GM21367 (cell line): ENCODE measurements at regions not wholly inside any gene's neighbourhood (a gene's known extent, or its start where the extent isn't known, plus 50 kb on each side); places are given as distances from the start of the nearest gene placed in this dataset.

ENCODE experiments used
- ATAC-seq: cut with Tn5 transposase; IDR thresholded peaks from one replicate; pipeline ENCODE4 v1.9.1; 2021; ENCODE audit not compliant: unreplicated experiment

DNA sequence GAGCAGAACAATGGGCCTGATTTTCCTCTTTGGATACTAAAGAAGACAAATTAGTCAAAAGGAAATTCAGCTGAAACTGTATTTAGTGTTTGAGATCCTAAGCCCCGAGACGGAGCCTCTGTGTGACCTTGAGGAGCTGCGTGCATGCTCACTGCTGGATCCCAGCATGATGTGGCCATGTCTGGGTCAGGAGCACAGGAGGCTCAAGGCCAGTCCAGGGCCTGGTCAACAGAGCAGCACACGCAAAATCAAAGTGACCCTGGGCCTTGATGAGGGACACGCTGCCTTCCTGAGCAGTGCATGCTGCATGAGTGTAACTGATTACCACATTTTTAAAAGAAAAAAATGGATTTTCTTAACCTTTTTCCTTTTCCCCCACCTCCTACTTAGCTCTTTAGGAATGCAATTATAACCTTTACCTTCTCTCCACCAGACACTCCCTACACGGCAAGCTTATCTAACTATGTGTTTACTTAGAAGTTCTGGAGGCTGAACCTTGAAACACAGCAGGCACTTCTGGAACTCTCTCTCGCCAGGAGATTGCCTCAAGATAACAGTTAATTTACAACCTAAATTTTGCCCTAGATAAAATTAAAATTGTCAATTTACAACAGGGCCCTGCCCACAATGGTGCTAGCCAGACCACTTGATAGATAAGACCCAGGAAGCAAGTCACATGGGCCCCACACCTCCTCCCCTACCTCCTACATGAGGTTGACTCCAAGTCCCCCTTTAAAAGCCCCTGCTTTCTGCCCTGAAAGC, 144.6 kb downstream of the LRIG2 start:
- no peak for ATAC-seq

DNA sequence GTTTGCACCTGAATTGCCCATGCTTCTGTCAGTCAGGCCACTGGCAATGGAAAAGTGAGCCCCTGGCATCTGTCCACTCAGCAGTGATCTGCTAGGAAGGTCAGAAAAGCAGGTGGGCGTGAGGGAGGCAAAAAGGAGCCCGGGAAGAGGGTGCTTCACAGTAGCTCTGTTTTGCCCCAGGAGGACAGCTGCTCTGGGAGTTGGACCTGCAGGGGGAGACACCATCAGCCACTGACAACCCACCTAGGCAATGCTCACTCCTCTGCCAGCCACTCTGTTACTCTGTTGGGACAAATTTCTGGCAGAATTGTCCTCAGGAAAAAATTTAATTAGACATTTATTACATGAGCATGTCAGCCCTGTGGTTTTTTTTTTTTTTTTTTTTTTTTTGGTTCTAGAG, 146.4 kb downstream of the LRIG2 start:
- no peak for ATAC-seq

DNA sequence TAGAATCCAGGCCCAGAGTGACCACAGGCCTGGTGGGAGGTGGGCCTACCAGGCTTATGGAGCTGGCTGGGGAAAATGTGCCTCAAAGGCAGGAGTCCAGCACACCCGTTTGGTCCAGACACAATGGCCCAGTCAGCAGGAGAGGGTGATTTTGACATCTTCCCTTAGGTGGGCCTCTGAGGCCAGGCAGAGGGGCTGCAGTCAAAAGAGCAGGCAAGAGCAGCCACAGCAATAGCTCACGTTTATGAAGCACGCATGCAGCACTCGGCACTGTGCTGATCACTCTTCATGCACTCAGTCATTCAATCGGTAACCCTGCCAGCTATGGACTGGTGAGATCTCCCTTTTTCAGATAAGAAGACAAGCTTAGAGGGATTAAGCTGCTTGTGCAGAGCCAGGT, 146.8 kb downstream of the LRIG2 start:
- ATAC-seq, result no peak

DNA sequence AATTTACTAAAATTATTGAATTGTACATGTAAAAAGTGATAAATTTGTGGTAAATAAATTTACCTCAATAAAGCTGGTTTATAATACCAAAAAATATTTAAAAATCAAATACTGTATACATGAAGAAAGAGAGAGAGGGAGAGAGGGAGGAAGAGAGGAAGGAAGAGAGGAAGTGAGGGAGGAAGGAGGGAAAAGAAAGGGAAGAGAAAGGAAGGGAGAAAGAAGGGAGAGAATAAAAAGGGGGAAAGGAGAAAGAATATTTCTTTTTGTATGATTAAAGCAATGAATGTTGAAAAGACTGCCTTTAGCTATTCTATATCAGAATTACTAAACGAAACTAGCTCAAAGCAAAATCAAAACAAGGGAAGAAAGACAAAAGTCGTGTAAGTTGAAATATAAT, 150.0 kb downstream of the LRIG2 start:
- ATAC-seq, result no peak

DNA sequence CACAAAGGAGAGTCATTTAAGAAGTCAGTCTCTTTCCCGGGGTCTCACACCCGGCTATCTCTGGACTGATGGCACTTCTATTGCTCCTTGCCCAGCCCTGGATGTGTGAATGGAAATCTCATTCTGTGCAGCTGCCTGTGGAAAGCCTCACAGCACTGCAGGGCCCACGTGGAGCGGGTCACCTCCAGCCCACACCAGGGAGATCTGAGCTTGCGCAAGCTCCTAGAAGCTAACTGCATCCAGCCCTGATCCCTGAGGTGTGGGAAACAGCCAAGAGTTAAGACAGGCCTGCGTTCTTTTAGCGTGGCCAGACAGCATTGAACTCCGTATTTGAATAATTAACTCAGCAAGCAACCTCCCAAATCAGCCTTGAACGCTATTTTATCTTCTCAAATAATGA, 150.5 kb downstream of the LRIG2 start:
- no peak for ATAC-seq

DNA sequence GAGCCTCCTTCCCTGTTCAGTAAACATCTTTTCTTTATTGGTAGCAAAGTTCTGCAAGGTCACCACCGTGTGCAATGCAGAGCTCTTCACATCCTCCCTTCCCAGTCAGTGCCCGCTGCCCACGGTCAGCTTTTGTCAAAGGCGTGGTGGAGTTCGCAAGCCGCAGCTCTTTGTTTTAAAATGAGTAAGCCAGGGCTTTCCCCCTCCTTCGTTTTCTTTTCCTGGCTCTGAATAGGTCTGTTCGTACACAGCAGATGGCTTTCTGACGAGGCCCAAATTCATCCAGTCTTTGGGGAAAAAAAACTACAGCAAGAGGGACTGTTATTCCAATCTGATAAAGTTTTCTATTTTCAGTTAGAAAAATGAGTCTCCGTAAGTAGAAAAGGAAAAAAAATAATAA, 153.2 kb downstream of the LRIG2 start:
- ATAC-seq, result no peak

DNA sequence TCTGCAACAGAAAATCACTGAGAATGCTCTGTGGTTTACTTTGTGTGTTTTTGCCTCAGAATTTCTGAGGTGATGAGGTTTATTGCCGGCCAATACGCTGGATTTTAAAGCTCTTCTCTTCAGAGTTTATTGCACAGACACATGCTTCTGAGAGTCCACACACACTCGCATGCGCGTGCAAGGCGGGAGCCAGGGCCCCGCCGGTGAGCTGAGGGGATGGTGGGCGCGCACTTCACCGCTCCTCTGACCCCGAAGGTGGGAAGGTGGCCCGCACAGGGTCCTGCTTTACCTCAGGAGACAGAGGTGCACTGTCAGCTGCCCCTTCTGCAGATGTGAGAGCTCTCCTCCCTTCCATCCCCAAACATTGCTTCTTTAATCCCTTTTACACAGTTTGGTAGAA, 158.4 kb upstream of the MAGI3 start:
- no peak for ATAC-seq

DNA sequence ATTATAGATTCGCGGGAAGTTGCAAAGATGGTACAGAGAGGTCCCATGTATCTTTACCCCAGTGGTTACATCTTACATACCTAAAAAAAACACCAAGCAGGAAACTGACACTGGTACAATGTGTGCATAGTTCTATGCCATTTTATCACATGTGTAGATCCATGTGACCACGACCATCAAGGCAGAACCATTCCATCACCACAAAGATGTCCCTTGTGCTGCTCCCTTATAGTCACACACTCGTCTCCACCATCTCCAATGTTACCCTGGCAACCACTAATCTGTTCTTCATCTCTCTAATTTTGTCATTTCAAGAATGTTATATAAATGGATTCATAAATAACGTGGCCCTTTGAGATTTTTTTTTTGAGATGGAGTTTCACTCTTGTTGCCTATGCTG, 156.9 kb upstream of the MAGI3 start:
- no peak for ATAC-seq

DNA sequence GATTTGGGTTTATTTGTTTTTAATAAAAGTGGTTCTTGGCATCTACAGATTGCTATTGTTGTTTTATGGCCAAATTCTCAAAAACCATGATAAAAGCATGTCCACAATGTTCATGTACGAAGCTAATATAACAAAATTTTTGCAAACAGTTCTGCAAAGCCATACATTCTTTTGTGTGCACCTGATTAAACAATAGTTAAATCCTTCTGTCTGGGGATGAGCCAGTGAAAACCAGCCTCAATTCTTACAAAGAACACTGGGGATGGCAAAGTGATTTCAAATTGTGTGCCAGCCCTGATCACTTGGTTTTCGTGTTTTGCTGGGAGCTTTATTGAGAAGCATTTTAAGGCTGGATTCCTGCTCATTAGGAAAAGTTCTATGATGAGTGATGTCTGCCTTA, 149.1 kb upstream of the MAGI3 start:
- ATAC-seq, result no peak

DNA sequence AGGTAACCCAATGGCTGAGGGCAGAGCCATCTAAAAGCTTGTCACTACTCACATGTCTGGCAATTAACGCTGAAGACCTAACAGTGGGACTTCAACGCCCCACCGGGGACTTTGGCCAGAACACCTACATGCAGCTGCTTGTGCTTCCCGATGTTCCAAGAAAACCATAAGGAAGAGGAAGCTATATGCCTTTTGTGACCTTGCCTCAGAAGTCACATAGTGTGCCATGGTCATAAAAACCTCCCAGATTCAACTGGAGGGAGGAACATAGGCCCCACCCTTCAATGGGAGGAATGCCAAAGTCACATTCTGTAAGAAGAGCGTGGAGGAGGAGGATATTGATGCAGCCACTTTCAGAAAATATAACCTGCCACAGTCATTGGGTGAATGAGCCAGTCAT, 147.8 kb upstream of the MAGI3 start:
- ATAC-seq, result no peak

DNA sequence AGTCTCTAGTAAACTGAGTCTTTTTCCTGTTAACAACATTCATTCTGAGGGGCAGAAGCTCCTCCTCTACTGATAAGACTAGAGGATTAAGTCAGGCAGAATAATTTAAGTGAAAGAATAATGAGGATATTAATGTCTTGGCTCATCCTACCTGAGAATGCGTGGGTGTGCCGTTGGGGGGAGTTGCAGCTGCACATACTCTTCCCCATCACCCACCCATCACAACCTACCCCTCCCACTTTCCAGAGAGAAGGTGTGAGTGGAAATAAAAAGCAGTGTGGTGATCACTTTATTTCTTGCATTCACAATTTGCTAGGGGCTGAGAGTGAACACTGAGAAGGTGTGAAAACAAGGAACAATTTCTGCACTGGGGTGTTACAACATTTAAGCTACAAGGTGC, 146.8 kb upstream of the MAGI3 start:
- no peak for ATAC-seq

DNA sequence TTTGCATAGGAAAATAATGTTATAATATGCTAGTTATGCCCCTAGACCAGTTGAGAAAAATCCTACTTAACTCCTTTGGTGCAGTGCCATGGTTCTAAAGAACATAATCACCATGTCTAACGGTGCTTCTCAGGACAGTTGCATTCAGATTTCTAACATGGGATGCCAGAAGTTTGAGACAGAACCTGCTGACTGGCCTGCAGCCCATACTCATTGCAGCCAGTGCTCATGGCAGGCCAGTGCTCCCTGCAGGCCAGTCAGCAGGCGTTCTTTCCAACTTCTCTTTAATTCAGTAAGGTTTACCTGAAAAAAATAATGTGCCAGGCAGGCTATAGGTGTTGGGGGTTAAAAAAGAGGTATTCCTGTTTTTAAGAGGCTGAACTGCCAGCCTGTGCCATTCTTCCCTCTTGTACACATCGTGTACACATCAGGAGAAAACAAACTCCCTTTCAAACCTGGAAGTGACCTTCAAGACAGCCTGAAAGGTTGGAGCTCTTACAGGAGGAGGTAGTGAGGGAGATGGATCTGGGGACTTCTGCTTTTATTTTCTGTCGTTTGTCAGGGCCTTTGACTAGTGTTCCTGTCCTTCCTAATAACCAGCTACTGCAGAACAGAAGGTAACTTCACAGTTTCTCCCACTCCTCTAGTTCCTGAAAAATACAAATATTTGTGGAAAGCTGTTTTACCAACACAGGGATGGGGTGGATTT, 146.0 kb upstream of the MAGI3 start:
- ATAC-seq, result no peak

DNA sequence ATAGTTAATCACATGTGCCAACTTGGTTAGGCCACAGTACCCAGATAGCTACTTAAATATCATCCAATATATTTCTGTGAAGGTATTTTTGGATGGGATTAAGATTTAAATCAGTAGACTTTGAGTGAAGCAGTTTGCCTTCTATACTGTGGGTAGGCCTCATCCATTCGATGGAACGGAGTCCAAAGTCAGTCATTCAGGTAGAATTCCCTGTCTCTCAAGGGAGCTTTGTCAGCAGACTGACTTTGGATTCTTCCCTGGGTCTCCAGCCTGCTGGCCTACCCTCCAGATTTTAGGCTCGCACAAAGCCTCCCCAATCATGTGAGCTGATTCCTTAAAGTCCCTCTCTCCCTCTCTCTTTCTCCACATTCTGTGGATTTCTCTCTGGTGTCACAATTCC, 145.1 kb upstream of the MAGI3 start:
- ATAC-seq, result no peak

DNA sequence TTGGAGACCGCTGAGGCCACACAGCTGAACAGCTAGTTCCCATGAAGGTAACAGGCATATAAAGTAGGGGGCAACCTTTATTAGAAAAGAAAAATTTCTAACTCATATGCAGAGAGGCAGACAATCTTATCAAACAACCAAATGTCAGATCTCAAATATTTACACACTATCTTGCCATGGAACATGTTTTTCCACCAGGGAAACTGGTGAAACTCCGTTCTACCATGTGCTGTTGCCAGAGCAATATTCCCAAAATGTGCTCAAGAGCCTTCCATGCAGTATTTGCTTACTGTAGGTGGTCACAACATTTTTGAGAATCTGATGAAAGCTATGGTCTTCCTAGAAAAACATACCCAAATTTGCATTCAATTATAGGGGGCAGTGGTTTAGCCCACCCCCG, 143.4 kb upstream of the MAGI3 start:
- no peak for ATAC-seq

DNA sequence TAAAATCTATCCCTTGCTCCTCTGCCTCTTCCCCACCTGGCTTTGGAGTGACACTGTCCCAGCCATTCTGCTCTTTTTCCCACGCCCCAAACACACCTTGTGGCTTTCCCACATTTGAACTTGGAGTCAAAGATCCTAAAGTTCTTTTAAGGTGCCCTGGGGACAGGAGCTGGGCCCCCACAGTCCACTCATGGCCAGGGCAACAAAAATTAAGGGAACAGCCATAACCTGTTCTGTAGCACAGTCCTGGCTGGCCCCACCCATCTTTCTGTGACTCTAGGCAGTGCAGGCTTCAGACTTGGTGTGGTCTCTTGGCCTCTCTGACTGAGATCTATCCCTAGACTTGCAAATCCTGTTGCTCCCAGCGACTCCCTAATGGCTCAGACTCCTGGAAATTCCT, 143.0 kb upstream of the MAGI3 start:
- no peak for ATAC-seq

DNA sequence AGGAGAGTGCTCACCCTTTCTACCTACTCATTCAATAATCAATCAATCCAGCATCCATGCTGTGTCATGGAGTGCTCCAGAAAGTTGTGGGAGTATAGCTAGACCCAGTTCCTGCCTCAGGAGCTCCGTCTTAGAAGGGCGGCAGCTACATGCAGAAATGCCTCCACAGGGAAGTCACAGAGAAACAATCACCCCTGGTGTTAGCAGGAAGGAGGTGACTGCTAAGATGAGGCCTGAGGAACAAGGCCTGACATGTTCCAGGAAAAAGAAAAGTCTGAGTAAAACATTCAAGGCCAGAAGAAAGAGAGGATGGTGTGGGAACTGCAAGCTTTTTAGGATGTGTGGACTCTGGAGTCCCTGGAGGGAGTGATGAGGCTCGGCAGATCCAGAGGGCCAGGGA, 142.5 kb upstream of the MAGI3 start:
- no peak for ATAC-seq

DNA sequence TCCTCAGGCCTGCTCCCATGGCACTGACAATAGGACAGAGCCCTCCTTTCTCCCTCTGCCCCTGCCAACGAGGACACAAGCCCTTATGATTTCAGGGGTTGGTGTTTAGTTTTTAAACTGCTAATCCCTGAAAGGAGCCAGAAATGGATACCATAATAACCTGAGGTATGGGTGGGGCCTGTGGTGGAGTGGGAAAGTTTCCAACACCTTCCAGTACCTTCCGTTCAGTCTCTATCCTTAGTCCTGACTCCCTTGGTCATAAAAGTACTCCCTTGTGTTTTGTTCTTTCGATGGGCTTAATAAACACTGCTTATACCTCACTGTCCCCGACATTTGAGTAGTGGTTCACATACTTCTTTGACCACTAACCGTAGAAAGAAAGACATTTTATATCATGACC, 141.8 kb upstream of the MAGI3 start:
- ATAC-seq, result no peak

DNA sequence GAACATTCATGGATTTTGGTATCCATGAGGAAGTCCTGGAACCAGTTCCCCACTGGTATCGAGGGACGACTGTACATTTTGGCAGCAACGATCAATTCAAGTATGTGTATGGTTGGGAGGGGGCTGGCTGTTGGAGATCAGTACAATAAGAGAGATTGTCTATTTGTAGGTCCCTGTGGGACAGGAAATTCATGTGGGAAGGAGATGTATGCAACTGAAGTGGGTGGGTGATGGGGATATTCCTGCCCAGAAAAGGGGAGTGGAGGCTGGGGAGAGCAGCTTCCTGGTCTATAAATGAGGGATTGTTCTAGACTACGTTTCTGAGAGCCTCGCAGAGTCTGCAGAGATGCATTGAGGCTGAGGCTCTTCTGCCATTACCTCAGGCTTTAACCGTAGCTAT, 140.2 kb upstream of the MAGI3 start:
- no peak for ATAC-seq

DNA sequence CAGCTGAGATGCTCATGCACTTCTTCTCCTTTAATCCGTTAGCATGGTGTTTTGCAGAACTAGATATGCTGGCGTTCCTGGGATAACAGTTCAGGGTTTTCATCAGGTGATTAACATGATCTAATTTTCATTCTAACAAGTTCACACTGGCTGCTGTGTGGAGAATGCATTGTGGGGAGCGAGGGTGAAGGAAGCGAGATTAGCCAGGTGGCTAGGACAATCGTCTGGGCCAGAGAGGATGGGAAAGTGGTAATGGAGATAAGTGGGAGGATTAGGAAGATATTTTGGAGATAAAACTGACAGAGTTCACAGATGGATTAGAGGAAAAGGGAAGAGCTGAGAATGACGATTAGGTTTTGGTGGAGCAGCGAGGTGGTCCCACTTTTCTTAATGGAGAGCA, 138.1 kb upstream of the MAGI3 start:
- ATAC-seq, result no peak

DNA sequence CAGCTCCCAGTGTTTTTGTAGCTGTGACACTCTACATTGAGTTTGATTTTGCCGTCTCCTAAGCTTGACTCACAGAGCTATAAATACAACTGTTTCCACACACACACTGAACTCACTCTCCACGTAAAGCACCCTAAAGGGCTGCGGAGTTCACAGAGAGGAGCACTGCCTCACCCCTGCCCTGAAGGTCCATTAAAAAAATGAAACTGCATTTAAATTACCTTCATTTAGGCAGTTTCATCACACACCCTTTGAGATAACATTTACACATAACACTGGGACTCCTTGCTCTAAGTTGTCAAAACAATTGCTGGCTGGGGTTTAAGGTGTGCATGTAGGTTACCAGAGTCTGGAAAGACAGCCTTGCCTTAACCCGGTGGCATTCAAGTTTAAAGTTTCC, 137.1 kb upstream of the MAGI3 start:
- no peak for ATAC-seq

DNA sequence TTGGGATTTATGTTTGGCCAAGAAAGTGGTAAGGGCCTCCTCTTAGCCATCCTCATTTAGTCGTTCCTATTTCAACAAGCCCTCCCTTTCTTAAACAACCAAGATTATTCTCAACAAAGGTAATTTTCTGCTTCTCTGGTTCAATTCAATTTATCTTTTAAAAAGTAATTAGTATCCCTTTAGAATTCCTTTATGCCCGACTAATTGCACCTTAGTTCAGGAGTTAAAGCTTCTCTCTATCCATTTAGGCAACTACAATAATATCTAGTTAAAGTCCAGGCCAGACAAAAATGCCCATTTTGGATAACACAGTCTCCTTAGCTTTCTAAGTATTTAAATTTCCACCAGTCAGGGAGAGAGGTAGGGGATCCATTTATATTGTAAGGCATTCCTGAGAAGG, 136.7 kb upstream of the MAGI3 start:
- no peak for ATAC-seq

DNA sequence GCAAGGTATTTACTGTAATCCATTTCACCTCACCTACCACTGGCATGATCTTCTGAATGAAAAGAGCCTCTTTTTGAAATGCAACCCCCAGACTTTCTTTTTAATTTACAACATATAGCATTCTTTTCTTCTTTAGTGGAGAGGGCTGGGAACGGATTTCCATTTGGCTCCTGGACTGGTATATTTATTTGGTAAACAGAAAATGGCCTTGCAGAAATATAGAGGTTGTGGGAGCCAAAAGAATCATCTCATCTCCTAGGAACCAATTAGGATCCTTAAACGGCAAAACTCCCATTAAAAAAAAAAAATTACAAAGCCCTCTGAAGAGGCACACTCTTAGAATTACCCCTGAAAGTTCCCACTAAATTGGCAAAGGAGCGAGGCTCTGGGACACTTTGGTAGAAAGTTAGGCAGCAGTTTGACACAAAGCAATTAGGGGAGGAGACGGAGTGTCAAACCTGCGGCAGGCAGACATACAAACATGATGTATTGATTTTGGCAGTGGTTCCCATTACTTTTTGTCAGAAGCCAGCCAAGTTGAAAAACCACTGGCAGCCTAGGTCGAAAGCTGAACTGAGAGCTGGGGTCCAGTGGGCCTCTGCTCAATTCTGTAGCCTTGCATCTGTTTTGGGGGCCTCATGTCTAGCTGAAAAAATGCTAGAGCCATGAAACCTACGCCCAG, 135.1 kb upstream of the MAGI3 start:
- no peak for ATAC-seq
